ENCODE measurements at regions not wholly inside any gene's neighbourhood (a gene's known extent, or its start where the extent isn't known, plus 50 kb on each side); places are given as distances from the start of the nearest gene placed in this dataset.
A peak's percentile ranks its signal among the peaks of the same experiment; 100 is the strongest.

DNA sequence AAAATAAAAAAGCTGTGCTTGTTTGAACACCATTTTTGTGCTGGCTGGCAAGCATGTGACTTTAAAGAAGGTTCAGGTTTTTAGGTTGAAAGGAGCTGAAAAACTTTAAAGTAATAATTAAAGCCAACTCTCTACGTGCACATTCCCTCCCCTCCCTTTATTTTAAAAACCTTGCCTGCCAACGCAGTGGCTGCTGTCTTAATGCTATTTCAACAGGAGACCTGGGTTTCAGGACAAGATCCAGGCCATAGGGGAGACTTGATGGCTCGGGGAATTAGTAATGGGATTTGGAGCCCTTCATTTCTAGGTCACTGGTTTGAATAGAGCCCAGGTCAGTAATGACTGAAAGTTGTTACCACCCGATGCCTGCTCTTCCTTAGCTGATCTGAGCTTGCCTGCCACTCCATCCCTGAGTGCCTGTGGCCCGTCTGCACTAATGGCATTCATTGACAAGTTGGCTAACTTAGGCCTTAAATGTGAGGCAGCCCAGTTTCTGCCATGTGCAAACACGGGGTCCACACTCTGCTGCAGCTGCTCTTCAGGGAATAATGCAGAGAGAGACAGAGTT is 1233.2 kb upstream of the ZEB2 start (continued):
- TF ChIP-seq SIN3A (IDR thresholded peaks at IDR 0.05; ENCODE audit: low read depth): no peak
- no peak for TF ChIP-seq ZNF274 (IDR thresholded peaks at IDR 0.05; ENCODE audit: low read depth, low read length)
- TF ChIP-seq, protein P1, sequence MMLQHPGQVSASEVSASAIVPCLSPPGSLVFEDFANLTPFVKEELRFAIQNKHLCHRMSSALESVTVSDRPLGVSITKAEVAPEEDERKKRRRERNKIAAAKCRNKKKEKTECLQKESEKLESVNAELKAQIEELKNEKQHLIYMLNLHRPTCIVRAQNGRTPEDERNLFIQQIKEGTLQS (IDR thresholded peaks at IDR 0.05): no peak
- no peak for TF ChIP-seq EGR1 (IDR thresholded peaks at IDR 0.05; ENCODE audit: low read depth)
- TF ChIP-seq SP1 (IDR thresholded peaks at IDR 0.05; ENCODE audit: low read depth): no peak
- TF ChIP-seq, protein P2, sequence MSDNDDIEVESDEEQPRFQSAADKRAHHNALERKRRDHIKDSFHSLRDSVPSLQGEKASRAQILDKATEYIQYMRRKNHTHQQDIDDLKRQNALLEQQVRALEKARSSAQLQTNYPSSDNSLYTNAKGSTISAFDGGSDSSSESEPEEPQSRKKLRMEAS (IDR thresholded peaks at IDR 0.05): no peak
- no peak for TF ChIP-seq SRF (IDR thresholded peaks at IDR 0.05; ENCODE audit: low read depth)
- no peak for TF ChIP-seq CEBPB (IDR thresholded peaks at IDR 0.05; ENCODE audit: low read depth)
- TF ChIP-seq RAD21 (IDR thresholded peaks at IDR 0.05; ENCODE audit: low read depth): no peak

DNA sequence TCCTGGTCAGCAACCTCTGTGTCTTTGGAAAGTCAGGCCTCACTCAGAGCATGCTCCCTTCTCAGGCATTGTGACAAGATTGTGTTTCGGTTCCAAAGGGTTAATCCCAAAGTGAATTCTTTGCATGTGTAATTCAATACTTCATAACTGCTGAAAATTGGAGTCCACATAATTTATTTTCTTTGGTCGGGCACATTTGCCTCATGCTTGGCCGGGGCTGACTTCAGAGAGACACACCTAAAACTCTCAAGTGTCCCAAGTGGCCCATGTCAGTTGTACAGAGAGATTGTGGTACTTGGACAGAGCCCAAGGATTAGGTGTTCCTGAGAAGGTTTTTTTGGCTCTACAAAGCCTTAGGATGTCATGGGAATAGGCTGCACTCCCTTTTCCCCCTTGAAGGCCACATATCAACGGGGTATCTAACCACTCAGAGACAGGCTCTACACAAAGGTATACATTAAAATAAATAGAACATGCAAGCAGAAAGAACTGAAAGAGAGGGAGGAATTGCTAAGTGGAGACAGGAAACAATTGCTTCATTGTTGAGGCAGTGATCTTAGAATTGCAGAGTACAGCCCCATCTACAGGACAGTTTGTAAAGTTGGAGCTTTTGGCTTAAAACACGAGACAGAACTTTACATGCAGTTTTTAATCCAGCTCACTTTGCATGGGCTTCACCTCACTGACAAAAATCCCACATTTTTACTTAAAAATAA is 1232.3 kb upstream of the ZEB2 start:
- Histone ChIP-seq H2AFZ (ENCODE audit: low read depth, low read length, poor library complexity, severe bottlenecking) (peak overlapping the region; percentile 96), H3K4me3 (replicated peaks in 1 of 2; ENCODE audit: low read depth in 1 of 2, low read length in 2 of 2) (no peak overlapping the region), H3K9me3 (ENCODE audit: control insufficient read depth in 1 of 2, insufficient read depth in 1 of 2, low read depth in 1 of 2, low read length in 2 of 2) (no peaks in the 10 kb centered on the region), H3K36me3 (ENCODE audit: control insufficient read depth in 1 of 2, insufficient read depth in 2 of 2, low read length in 2 of 2) (no peaks in the 10 kb centered on the region), H3K4me1 (ENCODE audit: control insufficient read depth in 1 of 2, insufficient read depth in 2 of 2, low read length in 2 of 2) (peaks cover 3 to 5% of the 10 kb centered on the region in 2 experiments; a peak in 3 of 4 replicates), H3K27me3 (ENCODE audit: insufficient read depth, low read length) (no peaks in the 10 kb centered on the region), H3K27ac (ENCODE audit: low read depth, low read length) (no peak overlapping the region), H3K9ac (ENCODE audit: low read length) (no peak overlapping the region), H3K9me2 (ENCODE audit: insufficient read depth) (no peaks in the 10 kb centered on the region), H3K79me2 (ENCODE audit: insufficient read depth, low read length) (no peaks in the 10 kb centered on the region), H3K4me2 (ENCODE audit: low read length) (peak overlapping the region; percentile 29; the same call in 1 of the 2 replicates), H4K20me1 (ENCODE audit: insufficient read depth) (no peaks in the 10 kb centered on the region)
- POLR2A ChIA-PET: no interaction called here
- CTCF ChIA-PET: interaction anchor here (0.8 to 1.6 kb wide), 9 partner anchors 8 to 561 kb away, joined by 3 to 6 read pairs (median 4); no protein-coding TSS in a partner anchor
- ATAC-seq (peak; percentile 85), DNase-seq (ENCODE audit: low read depth, low spot score) (peak; percentile 50)
- intact Hi-C loops (cut with micrococcal nuclease): loop anchor here (2.0 to 5.0 kb wide), 2 partner anchors 1589 to 1910 kb away; no protein-coding TSS in a partner anchor
- RAD21 ChIA-PET (ENCODE audit: low non-redundant PET in 1 of 2, low total read pairs in 2 of 2, uncharacterized antibody in 2 of 2, unreplicated experiment in 2 of 2): no interaction called here
- TF ChIP-seq RAD21 (IDR thresholded peaks at IDR 0.05; ENCODE audit: low read depth): peak; percentile 77
- TF ChIP-seq, protein P3, sequence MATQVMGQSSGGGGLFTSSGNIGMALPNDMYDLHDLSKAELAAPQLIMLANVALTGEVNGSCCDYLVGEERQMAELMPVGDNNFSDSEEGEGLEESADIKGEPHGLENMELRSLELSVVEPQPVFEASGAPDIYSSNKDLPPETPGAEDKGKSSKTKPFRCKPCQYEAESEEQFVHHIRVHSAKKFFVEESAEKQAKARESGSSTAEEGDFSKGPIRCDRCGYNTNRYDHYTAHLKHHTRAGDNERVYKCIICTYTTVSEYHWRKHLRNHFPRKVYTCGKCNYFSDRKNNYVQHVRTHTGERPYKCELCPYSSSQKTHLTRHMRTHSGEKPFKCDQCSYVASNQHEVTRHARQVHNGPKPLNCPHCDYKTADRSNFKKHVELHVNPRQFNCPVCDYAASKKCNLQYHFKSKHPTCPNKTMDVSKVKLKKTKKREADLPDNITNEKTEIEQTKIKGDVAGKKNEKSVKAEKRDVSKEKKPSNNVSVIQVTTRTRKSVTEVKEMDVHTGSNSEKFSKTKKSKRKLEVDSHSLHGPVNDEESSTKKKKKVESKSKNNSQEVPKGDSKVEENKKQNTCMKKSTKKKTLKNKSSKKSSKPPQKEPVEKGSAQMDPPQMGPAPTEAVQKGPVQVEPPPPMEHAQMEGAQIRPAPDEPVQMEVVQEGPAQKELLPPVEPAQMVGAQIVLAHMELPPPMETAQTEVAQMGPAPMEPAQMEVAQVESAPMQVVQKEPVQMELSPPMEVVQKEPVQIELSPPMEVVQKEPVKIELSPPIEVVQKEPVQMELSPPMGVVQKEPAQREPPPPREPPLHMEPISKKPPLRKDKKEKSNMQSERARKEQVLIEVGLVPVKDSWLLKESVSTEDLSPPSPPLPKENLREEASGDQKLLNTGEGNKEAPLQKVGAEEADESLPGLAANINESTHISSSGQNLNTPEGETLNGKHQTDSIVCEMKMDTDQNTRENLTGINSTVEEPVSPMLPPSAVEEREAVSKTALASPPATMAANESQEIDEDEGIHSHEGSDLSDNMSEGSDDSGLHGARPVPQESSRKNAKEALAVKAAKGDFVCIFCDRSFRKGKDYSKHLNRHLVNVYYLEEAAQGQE (IDR thresholded peaks at IDR 0.05; ENCODE audit: low read depth): no peak
- TF ChIP-seq, protein P2 (IDR thresholded peaks at IDR 0.05): 0 out of 2 replicates have a peak, but pooled peaks have one; percentile 12
- TF ChIP-seq, protein P4, sequence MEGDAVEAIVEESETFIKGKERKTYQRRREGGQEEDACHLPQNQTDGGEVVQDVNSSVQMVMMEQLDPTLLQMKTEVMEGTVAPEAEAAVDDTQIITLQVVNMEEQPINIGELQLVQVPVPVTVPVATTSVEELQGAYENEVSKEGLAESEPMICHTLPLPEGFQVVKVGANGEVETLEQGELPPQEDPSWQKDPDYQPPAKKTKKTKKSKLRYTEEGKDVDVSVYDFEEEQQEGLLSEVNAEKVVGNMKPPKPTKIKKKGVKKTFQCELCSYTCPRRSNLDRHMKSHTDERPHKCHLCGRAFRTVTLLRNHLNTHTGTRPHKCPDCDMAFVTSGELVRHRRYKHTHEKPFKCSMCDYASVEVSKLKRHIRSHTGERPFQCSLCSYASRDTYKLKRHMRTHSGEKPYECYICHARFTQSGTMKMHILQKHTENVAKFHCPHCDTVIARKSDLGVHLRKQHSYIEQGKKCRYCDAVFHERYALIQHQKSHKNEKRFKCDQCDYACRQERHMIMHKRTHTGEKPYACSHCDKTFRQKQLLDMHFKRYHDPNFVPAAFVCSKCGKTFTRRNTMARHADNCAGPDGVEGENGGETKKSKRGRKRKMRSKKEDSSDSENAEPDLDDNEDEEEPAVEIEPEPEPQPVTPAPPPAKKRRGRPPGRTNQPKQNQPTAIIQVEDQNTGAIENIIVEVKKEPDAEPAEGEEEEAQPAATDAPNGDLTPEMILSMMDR (IDR thresholded peaks at IDR 0.05 in 2 of 3, conservative IDR thresholded peaks at IDR 0.05 in 1 of 3; ENCODE audit: borderline replicate concordance in 1 of 3, insufficient read depth in 1 of 3, low read depth in 2 of 3, low read length in 2 of 3): peak; percentile 35 to 72 (median 68); a peak in 5 of 6 replicates
- no TSS peak for BruUV-seq (replicated peaks)
